WTC11 (cell line): ENCODE measurements at regions not wholly inside any gene's neighbourhood (a gene's known extent, or its start where the extent isn't known, plus 50 kb on each side); places are given as distances from the start of the nearest gene placed in this dataset.

Experiments used
- ATAC-seq: fragments of 200-7000 bp; cut with Tn5 transposase; 2 replicates; pipeline ENCODE4 v1.10.0; 2021; ENCODE audit warnings: mild to moderate bottlenecking, moderate library complexity
- CTCF ChIA-PET: fragments of 300-600 bp; sonication (Branson Sonifier 250); formaldehyde crosslinking; loops from one replicate; lab custom pipeline; 2021; ENCODE audit warnings: antibody characterized with exemption; lab: Charles Lee
- POLR2A ChIA-PET: fragments of 350-600 bp; sonication (Branson Sonifier 250); formaldehyde crosslinking; loops from one replicate; lab custom pipeline; 2021; ENCODE audit warnings: antibody characterized with exemption; lab: Charles Lee
- DNase-seq: peaks from one replicate; pipeline ENCODE4 v3.0.0; 2021; ENCODE audit warnings: low spot score
- H3K27ac Mint-ChIP-seq: 2 replicates; pipeline ENCODE4 v1.8.0; 2021; ENCODE audit warnings: mixed read lengths
- H3K27me3 Mint-ChIP-seq: 2 replicates; pipeline ENCODE4 v1.8.0; 2021; ENCODE audit warnings: low read depth, mild to moderate bottlenecking, moderate library complexity, mixed read lengths
- H3K36me3 Mint-ChIP-seq: 2 replicates; pipeline ENCODE4 v1.8.0; 2021; ENCODE audit warnings: mixed read lengths
- H3K4me1 Mint-ChIP-seq: 2 replicates; pipeline ENCODE4 v1.8.0; 2022; ENCODE audit warnings: mixed read lengths
- H3K4me3 Mint-ChIP-seq: 2 replicates; pipeline ENCODE4 v1.8.0; 2021; ENCODE audit warnings: mild to moderate bottlenecking, moderate library complexity, mixed read lengths
- H3K9me3 Mint-ChIP-seq: 2 replicates; pipeline ENCODE4 v1.8.0; 2021; ENCODE audit warnings: mixed read lengths
- ATF6 ChIP-seq: sonication (generic); formaldehyde crosslinking; IDR thresholded peaks from 2 replicates; pipeline ENCODE4 v1.8.1; 2023; ENCODE audit warnings: mild to moderate bottlenecking, missing genetic modification reagents
- CREM ChIP-seq: sonication (generic); formaldehyde crosslinking; IDR thresholded peaks from 2 replicates; pipeline ENCODE4 v1.8.1; 2022; ENCODE audit warnings: mild to moderate bottlenecking, missing genetic modification reagents, moderate library complexity
- ELF4 ChIP-seq: sonication (generic); formaldehyde crosslinking; IDR thresholded peaks from 2 replicates; pipeline ENCODE4 v1.8.1; 2022; ENCODE audit warnings: low read depth, mild to moderate bottlenecking, moderate library complexity, missing genetic modification reagents
- FOXJ3 ChIP-seq: sonication (generic); formaldehyde crosslinking; IDR thresholded peaks from 2 replicates; pipeline ENCODE4 v1.9.0; 2021; ENCODE audit warnings: missing genetic modification reagents, mild to moderate bottlenecking, borderline replicate concordance
- FOXP1 ChIP-seq: sonication (generic); formaldehyde crosslinking; IDR thresholded peaks from 2 replicates; pipeline ENCODE4 v1.8.0; 2022; ENCODE audit warnings: missing genetic modification reagents, mild to moderate bottlenecking, moderate library complexity, borderline replicate concordance
- IRF1 ChIP-seq: sonication (generic); formaldehyde crosslinking; IDR thresholded peaks from 2 replicates; pipeline ENCODE4 v1.8.0; 2023; ENCODE audit warnings: missing genetic modification reagents
- JUN ChIP-seq: sonication (generic); formaldehyde crosslinking; IDR thresholded peaks from 2 replicates; pipeline ENCODE4 v1.8.0; 2023; ENCODE audit warnings: mild to moderate bottlenecking, missing genetic modification reagents
- MAX ChIP-seq: sonication (generic); formaldehyde crosslinking; IDR thresholded peaks from 2 replicates; pipeline ENCODE4 v1.8.0; 2022; ENCODE audit warnings: mild to moderate bottlenecking, missing genetic modification reagents
- NR2C2 ChIP-seq: sonication (generic); formaldehyde crosslinking; IDR thresholded peaks from 2 replicates; pipeline ENCODE4 v1.8.0; 2022; ENCODE audit warnings: mild to moderate bottlenecking, missing genetic modification reagents
- RORB ChIP-seq: fragments of 250-450 bp; sonication (Bioruptor Pico); IDR thresholded peaks from 2 replicates; pipeline ENCODE4 v1.9.0; 2021; ENCODE audit warnings: mild to moderate bottlenecking
- SMAD4 ChIP-seq: sonication (generic); formaldehyde crosslinking; IDR thresholded peaks from 2 replicates; pipeline ENCODE4 v1.8.0; 2022; ENCODE audit warnings: mild to moderate bottlenecking, missing genetic modification reagents
- SP1 ChIP-seq: sonication (generic); formaldehyde crosslinking; conservative IDR thresholded peaks from 2 replicates; pipeline ENCODE4 v1.8.1; 2022; ENCODE audit warnings: missing genetic modification reagents
- TEAD1 ChIP-seq: sonication (generic); formaldehyde crosslinking; IDR thresholded peaks from 2 replicates; pipeline ENCODE4 v1.8.0; 2022; ENCODE audit warnings: mild to moderate bottlenecking, missing genetic modification reagents
- USF1 ChIP-seq: sonication (generic); formaldehyde crosslinking; IDR thresholded peaks from 2 replicates; pipeline ENCODE4 v1.8.0; 2022; ENCODE audit warnings: mild to moderate bottlenecking, missing genetic modification reagents
- ZBTB43 ChIP-seq: sonication (generic); formaldehyde crosslinking; IDR thresholded peaks from 2 replicates; pipeline ENCODE4 v1.8.1; 2023; ENCODE audit warnings: mild to moderate bottlenecking, missing genetic modification reagents
- ZMAT4 ChIP-seq: fragments of 250-450 bp; sonication (Bioruptor Pico); IDR thresholded peaks from 2 replicates; pipeline ENCODE4 v1.9.0; 2021; ENCODE audit warnings: mild to moderate bottlenecking
- ZNF232 ChIP-seq: sonication (generic); formaldehyde crosslinking; IDR thresholded peaks from 2 replicates; pipeline ENCODE4 v1.8.0; 2022; ENCODE audit warnings: mild to moderate bottlenecking, missing genetic modification reagents
- ZNF532 ChIP-seq: fragments of 250-450 bp; sonication (Bioruptor Pico); IDR thresholded peaks from 2 replicates; pipeline ENCODE4 v1.9.0; 2021; ENCODE audit warnings: mild to moderate bottlenecking, borderline replicate concordance
- ZNF671 ChIP-seq: fragments of 250-450 bp; sonication (Bioruptor Pico); IDR thresholded peaks from 2 replicates; pipeline ENCODE4 v1.8.0; 2021; ENCODE audit warnings: mild to moderate bottlenecking

- ATAC-seq (no peak), DNase-seq (no peak)
- CTCF ChIA-PET = no interaction called here
- Mint-ChIP-seq H3K27ac (no peak overlapping the region), H3K36me3 (peaks cover 19% of the 10 kb centered on the region), H3K27me3 (no peaks in the 10 kb centered on the region), H3K4me1 (no peaks in the 10 kb centered on the region), H3K9me3 (peaks cover 31% of the 10 kb centered on the region), H3K4me3 (no peak overlapping the region)
- POLR2A ChIA-PET = no interaction called here
- TF ChIP-seq ZNF532 = no peak
- TF ChIP-seq ATF6 (CRISPR knock-in tag) = no peak
- TF ChIP-seq CREM (CRISPR knock-in tag) = no peak
- TF ChIP-seq ZNF671 (CRISPR knock-in tag) = no peak
- no peak for TF ChIP-seq USF1 (CRISPR knock-in tag)
- TF ChIP-seq FOXJ3 (CRISPR knock-in tag) = no peak
- no peak for TF ChIP-seq RORB (CRISPR knock-in tag)
- TF ChIP-seq SP1 = no peak
- no peak for TF ChIP-seq ELF4
- TF ChIP-seq IRF1 (CRISPR knock-in tag) = no peak
- TF ChIP-seq ZBTB43 (CRISPR knock-in tag) = no peak
- TF ChIP-seq SMAD4 (CRISPR knock-in tag) = no peak
- no peak for TF ChIP-seq MAX (CRISPR knock-in tag)
- no peak for TF ChIP-seq TEAD1 (CRISPR knock-in tag)
- TF ChIP-seq ZNF232 (CRISPR knock-in tag) = no peak
- no peak for TF ChIP-seq JUN (CRISPR knock-in tag)
- TF ChIP-seq ZMAT4 (CRISPR knock-in tag) = no peak
These were observed 1072.1 kb downstream of the JRKL start for GRCh38 chr11:97461934-97462333.

- Mint-ChIP-seq H3K4me1 (no peaks in the 10 kb centered on the region), H3K27ac (no peak overlapping the region), H3K4me3 (no peak overlapping the region), H3K36me3 (peaks cover 19% of the 10 kb centered on the region), H3K27me3 (no peaks in the 10 kb centered on the region), H3K9me3 (peaks cover 31% of the 10 kb centered on the region)
- DNase-seq (no peak), ATAC-seq (no peak)
- ChIA-PET POLR2A (no interaction called here), CTCF (no interaction called here)
- TF ChIP-seq TEAD1 (CRISPR knock-in tag) (no peak), IRF1 (CRISPR knock-in tag) (no peak), NR2C2 (CRISPR knock-in tag) (no peak), FOXP1 (CRISPR knock-in tag) (no peak)
These were observed 1074.1 kb downstream of the JRKL start for GRCh38 chr11:97463891-97464290.
